Mesenchymal stem cell (in vitro differentiated cells and primary cell): ENCODE measurements at regions not wholly inside any gene's neighbourhood (a gene's known extent, or its start where the extent isn't known, plus 50 kb on each side); places are given as distances from the start of the nearest gene placed in this dataset.

ENCODE experiments used
- DNase-seq: peaks from one replicate; pipeline ENCODE4 v3.0.0-alpha.2; 2013
- H2AFZ ChIP-seq: one replicate; pipeline ENCODE4 v1.6.1; 2013; ENCODE audit warnings: low read depth, mild to moderate bottlenecking, control low read depth, inconsistent platforms, low read length, moderate library complexity
- H2AK5ac ChIP-seq: 2 replicates; pipeline ENCODE4 v1.6.1; 2013; ENCODE audit warnings: low read length, moderate library complexity, mild to moderate bottlenecking, inconsistent platforms; ENCODE audit not compliant: severe bottlenecking
- H2BK120ac ChIP-seq: one replicate; pipeline ENCODE4 v1.6.1; 2013; ENCODE audit warnings: low read depth, mild to moderate bottlenecking, inconsistent platforms, low read length, moderate library complexity
- H2BK12ac ChIP-seq, 2 experiments: one replicate each; pipeline ENCODE4 v1.6.1; 2013; ENCODE audit warnings: inconsistent platforms in 2 of 2, low read length in 2 of 2, mild to moderate bottlenecking in 2 of 2, moderate library complexity in 2 of 2, control low read depth in 1 of 2
- H2BK15ac ChIP-seq: one replicate; pipeline ENCODE4 v1.6.1; 2013; ENCODE audit warnings: mild to moderate bottlenecking, low read depth, inconsistent platforms; ENCODE audit not compliant: poor library complexity, severe bottlenecking
- H2BK5ac ChIP-seq: 2 replicates; pipeline ENCODE4 v1.6.1; 2013; ENCODE audit warnings: low read depth, mild to moderate bottlenecking, low read length, control low read depth, inconsistent platforms; ENCODE audit not compliant: poor library complexity, severe bottlenecking
- H3K14ac ChIP-seq, 2 experiments: one replicate each; pipeline ENCODE4 v1.6.1; 2013; ENCODE audit warnings: inconsistent platforms in 2 of 2, low read length in 2 of 2, control low read depth in 1 of 2, mild to moderate bottlenecking in 1 of 2, moderate library complexity in 1 of 2
- H3K18ac ChIP-seq, 2 experiments: one replicate each; pipeline ENCODE4 v1.6.1; 2013; ENCODE audit warnings: inconsistent platforms in 2 of 2, low read length in 2 of 2, control low read depth in 1 of 2, low read depth in 1 of 2, mild to moderate bottlenecking in 1 of 2
- H3K23ac ChIP-seq, 2 experiments: one replicate each; pipeline ENCODE4 v1.6.1; 2013; ENCODE audit warnings: inconsistent platforms in 2 of 2, low read length in 2 of 2, mild to moderate bottlenecking in 2 of 2, moderate library complexity in 2 of 2, control low read depth in 1 of 2
- H3K27ac ChIP-seq: 2 replicates; pipeline ENCODE4 v1.5.1; 2013; ENCODE audit warnings: mild to moderate bottlenecking, moderate library complexity, low read length, control low read depth, inconsistent platforms; ENCODE audit not compliant: poor library complexity, severe bottlenecking
- H3K27me3 ChIP-seq, 2 experiments: 2 replicates each; pipeline versions ENCODE4 v1.6.1 to v1.7.0; 2013; ENCODE audit warnings: low read length in 2 of 2, mild to moderate bottlenecking in 2 of 2, moderate library complexity in 2 of 2, control low read depth in 1 of 2, inconsistent platforms in 1 of 2; ENCODE audit not compliant: control insufficient read depth in 1 of 2, insufficient read depth in 1 of 2
- H3K36me3 ChIP-seq, 2 experiments: 2 replicates each; pipeline versions ENCODE4 v1.6.1 to v1.7.0; 2013; ENCODE audit warnings: low read length in 2 of 2, control low read depth in 1 of 2, inconsistent platforms in 1 of 2, low read depth in 1 of 2, mild to moderate bottlenecking in 1 of 2; ENCODE audit not compliant: insufficient read depth in 2 of 2, control insufficient read depth in 1 of 2
- H3K4ac ChIP-seq, 2 experiments: one replicate each; pipeline ENCODE4 v1.6.1; 2013; ENCODE audit warnings: inconsistent platforms in 2 of 2, low read length in 2 of 2, mild to moderate bottlenecking in 2 of 2, moderate library complexity in 2 of 2, control low read depth in 1 of 2, low read depth in 1 of 2
- H3K4me1 ChIP-seq: 2 replicates; pipeline ENCODE4 v1.6.1; 2013; ENCODE audit warnings: low read depth, low read length, control low read depth; ENCODE audit not compliant: control insufficient read depth, insufficient read depth
- H3K4me2 ChIP-seq: 2 replicates; pipeline ENCODE4 v1.6.1; 2013; ENCODE audit warnings: low read length, mild to moderate bottlenecking, inconsistent platforms; ENCODE audit not compliant: poor library complexity, severe bottlenecking
- H3K4me3 ChIP-seq, 2 experiments: 2 replicates each; pipeline versions ENCODE4 v1.5.1 to v1.7.0; 2013; ENCODE audit warnings: low read length in 2 of 2, mild to moderate bottlenecking in 2 of 2, control low read depth in 1 of 2, low read depth in 1 of 2; ENCODE audit not compliant: insufficient read depth in 1 of 2
- H3K79me1 ChIP-seq: replicated peaks from 2 replicates; pipeline ENCODE4 v1.6.1; 2013; ENCODE audit warnings: mild to moderate bottlenecking, control low read depth, low read length, inconsistent platforms; ENCODE audit not compliant: poor library complexity, severe bottlenecking
- H3K9ac ChIP-seq: 2 replicates; pipeline ENCODE4 v1.7.0; 2013; ENCODE audit warnings: mild to moderate bottlenecking, low read length, moderate library complexity
- H3K9me3 ChIP-seq: 2 replicates; pipeline ENCODE4 v1.7.0; 2013; ENCODE audit warnings: mild to moderate bottlenecking, low read length; ENCODE audit not compliant: control insufficient read depth
- H4K8ac ChIP-seq: one replicate; pipeline ENCODE4 v1.6.1; 2013; ENCODE audit warnings: inconsistent platforms, mild to moderate bottlenecking, low read length, moderate library complexity
- H4K91ac ChIP-seq: one replicate; pipeline ENCODE4 v1.6.1; 2013; ENCODE audit warnings: mild to moderate bottlenecking, low read length, inconsistent platforms
- WGBS: methylation state at CpG from one replicate; pipeline ENCODE4 v1.1.7; 2013; ENCODE audit warnings: mixed read lengths; 5-methylcytosine and 5-hydroxymethylcytosine counted together

DNA sequence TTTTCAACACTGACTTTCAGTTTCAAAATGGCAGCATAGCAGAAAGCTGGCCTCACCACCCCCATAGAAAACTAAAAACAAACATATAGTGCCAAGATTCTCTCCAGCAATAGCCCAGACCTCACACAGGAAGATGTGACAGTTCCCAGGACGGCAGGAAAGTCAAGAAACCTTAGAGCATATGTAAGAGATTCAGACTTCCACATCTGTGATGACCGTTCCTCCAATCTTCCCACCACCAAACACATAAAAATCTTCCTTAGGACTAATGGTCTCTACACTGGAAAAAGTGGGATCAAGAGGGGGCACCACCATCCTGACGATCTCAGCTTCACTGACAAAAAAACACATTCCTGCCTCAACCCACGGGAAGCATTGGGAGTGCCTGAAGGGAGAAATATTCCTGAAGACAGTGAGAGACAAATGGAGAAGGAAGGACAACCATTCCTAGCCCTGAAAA lies 134.1 kb upstream of the CPXCR1 start:
- Histone ChIP-seq H3K18ac (no peak overlapping the region), H2BK5ac (no peak overlapping the region), H4K91ac (no peak overlapping the region), H2AK5ac (no peak overlapping the region), H3K23ac (no peak overlapping the region), H3K27me3 (no peaks in the 10 kb centered on the region), H2BK15ac (no peak overlapping the region), H3K9ac (no peak overlapping the region), H3K36me3 (no peaks in the 10 kb centered on the region), H3K14ac (no peak overlapping the region), H3K79me1 (no peaks in the 10 kb centered on the region), H2AFZ (no peak overlapping the region), H2BK12ac (no peak overlapping the region), H3K4me1 (no peaks in the 10 kb centered on the region), H3K9me3 (no peaks in the 10 kb centered on the region), H3K4ac (no peak overlapping the region), H3K4me2 (peak overlapping the region; percentile 65), H4K8ac (no peak overlapping the region), H3K4me3 (no peak overlapping the region), H3K27ac (no peak overlapping the region), H2BK120ac (no peak overlapping the region)
- DNase-seq = no peak
- WGBS = 33% methylated on average over 1 of the region's 4 CpGs

GRCh38 chrX:88613338-88613737 lies 133.7 kb upstream of the CPXCR1 start:
- no peak overlapping the region for H3K9ac ChIP-seq
- no peak overlapping the region for H2BK120ac ChIP-seq
- H3K36me3 ChIP-seq = no peaks in the 10 kb centered on the region
- no peak overlapping the region for H3K18ac ChIP-seq
- H3K4me2 ChIP-seq = peak overlapping the region; percentile 65
- no peak overlapping the region for H4K8ac ChIP-seq
- H3K14ac ChIP-seq = no peak overlapping the region
- DNase-seq = peak; percentile 7
- H3K27ac ChIP-seq = no peak overlapping the region
- no peak overlapping the region for H3K4ac ChIP-seq
- no peak overlapping the region for H3K23ac ChIP-seq
- H3K79me1 ChIP-seq = no peaks in the 10 kb centered on the region
- H2BK5ac ChIP-seq = no peak overlapping the region
- H2BK15ac ChIP-seq = no peak overlapping the region
- H3K4me1 ChIP-seq = no peaks in the 10 kb centered on the region
- no peaks in the 10 kb centered on the region for H3K9me3 ChIP-seq
- no peak overlapping the region for H2BK12ac ChIP-seq
- no peak overlapping the region for H2AK5ac ChIP-seq
- H3K27me3 ChIP-seq = no peaks in the 10 kb centered on the region
- H4K91ac ChIP-seq = no peak overlapping the region
- H2AFZ ChIP-seq = no peak overlapping the region
- H3K4me3 ChIP-seq = no peak overlapping the region

GRCh38 chrX:88621278-88621677 lies 125.7 kb upstream of the CPXCR1 start:
- Histone ChIP-seq H3K14ac (no peak overlapping the region), H3K18ac (no peak overlapping the region), H3K4ac (no peak overlapping the region), H2BK15ac (no peak overlapping the region), H2BK120ac (no peak overlapping the region), H3K36me3 (no peaks in the 10 kb centered on the region), H3K4me3 (no peak overlapping the region), H2BK5ac (no peak overlapping the region), H3K9ac (no peak overlapping the region), H3K27ac (no peak overlapping the region), H2AK5ac (no peak overlapping the region), H3K4me2 (no peak overlapping the region), H4K91ac (no peak overlapping the region), H2BK12ac (no peak overlapping the region), H3K9me3 (peaks cover 4% of the 10 kb centered on the region), H4K8ac (no peak overlapping the region), H2AFZ (no peak overlapping the region), H3K23ac (no peak overlapping the region), H3K27me3 (no peaks in the 10 kb centered on the region), H3K4me1 (no peaks in the 10 kb centered on the region), H3K79me1 (no peaks in the 10 kb centered on the region)
- WGBS = 100% methylated on average over 1 of the region's 2 CpGs
- DNase-seq = no peak

DNA sequence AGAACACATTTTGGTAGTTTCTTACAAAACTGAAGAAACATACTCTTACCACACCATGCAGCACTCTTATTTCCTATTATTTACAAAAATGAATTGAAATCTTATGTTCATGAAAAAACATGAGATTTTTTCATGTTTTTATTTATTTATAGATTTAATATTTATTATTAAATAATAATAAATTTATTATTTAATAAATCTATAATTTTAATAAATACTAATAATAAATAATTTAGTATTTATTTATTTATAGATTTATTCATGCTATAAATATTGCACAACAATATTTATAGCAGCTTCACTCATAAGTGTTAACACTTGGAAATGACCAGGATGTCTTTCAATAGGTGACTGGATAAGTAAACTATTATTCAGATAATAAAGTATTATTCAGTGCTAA lies 91.6 kb upstream of the CPXCR1 start:
- H3K9me3 ChIP-seq = peaks cover 5% of the 10 kb centered on the region
- H3K4ac ChIP-seq = no peak overlapping the region
- no peak overlapping the region for H2AK5ac ChIP-seq
- DNase-seq = no peak
- H3K27me3 ChIP-seq = no peaks in the 10 kb centered on the region
- H3K79me1 ChIP-seq = no peaks in the 10 kb centered on the region
- no peak overlapping the region for H3K23ac ChIP-seq
- H3K9ac ChIP-seq = no peak overlapping the region
- no peak overlapping the region for H2BK12ac ChIP-seq
- H2BK15ac ChIP-seq = no peak overlapping the region
- no peak overlapping the region for H4K91ac ChIP-seq
- H3K4me3 ChIP-seq = no peak overlapping the region
- no peak overlapping the region for H2BK120ac ChIP-seq
- no peak overlapping the region for H2BK5ac ChIP-seq
- H3K36me3 ChIP-seq = no peaks in the 10 kb centered on the region
- no peak overlapping the region for H3K18ac ChIP-seq
- H2AFZ ChIP-seq = no peak overlapping the region
- no peaks in the 10 kb centered on the region for H3K4me1 ChIP-seq
- H3K4me2 ChIP-seq = no peak overlapping the region
- H4K8ac ChIP-seq = no peak overlapping the region
- no peak overlapping the region for H3K14ac ChIP-seq
- no peak overlapping the region for H3K27ac ChIP-seq
